GM08714 (cell line): ENCODE measurements at regions not wholly inside any gene's neighbourhood (a gene's known extent, or its start where the extent isn't known, plus 50 kb on each side); places are given as distances from the start of the nearest gene placed in this dataset.
"Not testable (repeated sequence)": the region's sequence is repeated elsewhere in the genome, so short reads cannot be mapped to it uniquely, and the experiment has no call there.

Experiments used
- H3K4me3 ChIP-seq: fragments of 200-500 bp; sonication (Bioruptor generic); 2 replicates; pipeline ENCODE4 v1.5.1; 2014; ENCODE audit warnings: mild to moderate bottlenecking, low read length, inconsistent platforms
- ZNF274 ChIP-seq: IDR thresholded peaks from 2 replicates; pipeline ENCODE4 v1.6.1; 2012; ENCODE audit warnings: mild to moderate bottlenecking, low read depth, low read length

- no peak for TF ChIP-seq ZNF274
- no peak overlapping the region for H3K4me3 ChIP-seq
These were observed 142.7 kb downstream of the ADCYAP1 start for GRCh38 chr18:1047406-1047805.

GRCh38 chr18:1048032-1048431 lies 143.4 kb downstream of the ADCYAP1 start:
- no peak for TF ChIP-seq ZNF274
- no peak overlapping the region for H3K4me3 ChIP-seq

- TF ChIP-seq ZNF274, result no peak
- no peak overlapping the region for H3K4me3 ChIP-seq
These were observed 144.5 kb downstream of the ADCYAP1 start for GRCh38 chr18:1049173-1049572.

DNA sequence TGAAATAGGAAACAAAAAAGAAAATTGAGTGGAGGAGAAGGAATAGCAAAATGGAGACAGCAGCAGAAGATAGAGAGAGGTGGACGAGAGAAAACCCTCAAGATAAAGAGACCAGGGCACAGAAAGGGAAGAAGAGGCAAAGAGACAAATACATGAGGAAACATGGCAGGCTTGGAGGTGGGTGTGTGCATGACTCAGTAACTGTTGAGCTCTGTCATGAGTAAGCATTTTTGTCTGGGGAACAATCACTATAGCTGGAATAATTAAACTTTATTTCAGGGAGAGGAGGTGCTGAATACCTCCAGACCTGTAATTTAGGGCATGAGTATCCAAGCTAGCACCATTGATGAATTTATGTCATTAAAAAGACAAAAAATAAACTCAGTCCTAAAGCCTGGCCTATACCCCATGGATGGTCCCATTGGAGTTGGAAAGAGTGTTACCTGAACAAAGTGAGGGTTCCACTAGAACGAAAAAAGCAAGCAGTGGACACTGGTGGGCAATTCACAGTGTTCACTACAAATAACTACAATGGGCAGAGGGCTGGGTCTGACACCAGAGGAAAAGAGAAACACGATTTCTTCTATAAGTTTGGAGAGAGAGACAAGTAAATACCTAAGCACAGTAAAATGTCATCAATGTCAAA lies 145.5 kb downstream of the ADCYAP1 start:
- H3K4me3 ChIP-seq, result no peak overlapping the region
- no peak for TF ChIP-seq ZNF274

DNA sequence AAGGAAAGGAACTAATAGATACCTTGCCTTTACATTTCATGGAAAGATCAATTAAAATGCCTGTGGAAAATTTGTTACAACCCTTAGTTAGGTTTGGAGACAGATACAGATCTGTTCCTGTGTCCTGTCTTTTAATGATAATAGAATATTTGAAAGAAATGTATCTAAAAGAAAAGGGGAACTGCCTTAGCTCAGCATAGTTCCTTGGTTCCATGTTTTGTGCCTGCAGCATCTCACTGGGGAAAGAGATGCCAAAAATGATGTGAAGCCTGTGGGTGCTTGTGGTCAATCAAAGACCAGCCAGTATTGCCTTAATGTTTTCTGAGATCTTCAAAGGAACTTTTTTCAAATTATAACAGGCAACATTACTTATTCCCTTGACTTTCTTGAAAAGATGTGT lies 147.6 kb downstream of the ADCYAP1 start:
- no peak overlapping the region for H3K4me3 ChIP-seq
- no peak for TF ChIP-seq ZNF274

DNA sequence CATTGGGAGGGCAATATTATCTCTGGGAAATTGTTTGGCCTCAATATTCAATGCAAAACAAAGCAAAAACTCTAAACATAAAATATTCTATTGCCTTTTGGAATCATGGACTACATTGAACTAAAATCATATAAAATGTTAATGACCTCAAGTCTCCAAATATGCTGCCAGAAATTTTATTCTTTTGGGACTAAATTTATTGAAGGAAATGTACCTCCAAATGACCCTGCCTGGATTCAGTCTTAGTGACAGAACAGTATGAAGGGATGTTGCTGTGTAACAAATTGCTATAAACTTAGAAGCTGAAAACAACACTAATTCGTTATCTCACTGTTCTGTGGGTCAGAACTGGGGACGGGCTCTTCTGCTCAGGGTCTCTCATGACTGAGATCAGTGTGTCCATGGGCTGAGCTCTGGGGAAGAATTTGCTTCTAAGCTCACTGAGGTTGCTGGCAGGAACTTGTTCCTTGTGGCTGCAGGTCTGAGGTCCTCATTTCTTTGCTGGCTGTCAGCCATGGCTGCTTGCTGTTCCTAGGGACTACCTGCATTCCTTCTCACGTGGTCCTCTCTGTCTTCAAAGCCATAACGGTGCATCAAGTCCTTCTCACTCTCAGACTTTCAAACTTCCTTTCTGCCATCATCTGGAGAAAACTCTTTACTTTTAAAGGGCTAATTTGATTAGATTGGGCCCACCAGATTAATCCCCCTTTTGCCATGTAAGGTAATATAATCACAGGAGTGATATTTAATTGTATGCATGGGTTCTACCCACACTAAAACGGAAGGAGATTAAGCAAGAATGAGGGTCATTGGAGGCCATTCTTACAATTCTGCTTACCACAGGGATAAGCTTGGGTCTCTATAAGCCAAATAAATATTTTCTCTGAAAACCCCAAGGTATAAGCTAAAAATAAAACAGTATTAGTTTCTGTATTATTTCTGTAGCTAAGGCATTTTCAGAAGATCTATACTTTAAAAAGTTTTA lies 149.0 kb downstream of the ADCYAP1 start:
- no peak overlapping the region for H3K4me3 ChIP-seq
- no peak for TF ChIP-seq ZNF274

DNA sequence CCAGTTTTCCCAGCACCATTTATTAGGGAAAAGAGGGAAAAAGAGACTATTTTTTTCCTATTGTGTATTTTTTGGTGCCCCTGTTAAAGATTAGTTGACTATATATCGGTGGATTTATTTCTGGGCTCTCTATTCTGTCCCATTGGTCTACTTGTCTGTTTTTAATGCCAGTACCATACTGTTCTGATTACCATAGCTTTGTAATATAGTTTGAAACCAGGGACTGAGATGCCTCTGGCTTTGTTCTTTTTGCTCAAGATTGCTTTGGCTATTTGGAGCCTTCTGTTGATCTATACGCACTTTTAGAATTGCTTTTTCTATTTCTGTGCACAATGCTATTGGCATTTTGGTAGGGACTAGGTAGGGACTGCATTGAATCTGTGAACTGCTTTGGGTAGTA lies 151.7 kb downstream of the ADCYAP1 start:
- TF ChIP-seq ZNF274, result no peak
- no peak overlapping the region for H3K4me3 ChIP-seq

- H3K4me3 ChIP-seq, result no peak overlapping the region
- no peak for TF ChIP-seq ZNF274
These were observed 152.7 kb downstream of the ADCYAP1 start for GRCh38 chr18:1057367-1057766.

DNA sequence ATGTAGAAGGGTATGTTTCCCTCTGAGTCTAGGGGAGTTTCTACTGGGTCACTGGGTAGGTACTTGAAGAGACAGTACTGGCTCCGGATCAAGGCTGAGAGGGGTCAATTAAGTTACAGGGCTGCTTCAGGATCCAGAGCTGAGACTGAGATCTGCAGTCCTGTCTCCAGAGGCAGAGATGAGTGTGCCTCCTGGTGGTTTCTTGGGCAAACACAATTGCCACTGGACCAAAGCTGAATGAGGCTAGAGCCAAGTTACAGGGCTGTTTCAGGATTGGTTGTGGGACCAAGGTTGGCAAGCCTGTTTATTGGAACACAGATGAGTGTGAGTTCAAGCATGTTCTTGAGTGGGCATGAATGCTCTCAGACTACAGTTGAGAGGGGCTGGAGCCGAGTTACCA lies 157.9 kb downstream of the ADCYAP1 start:
- no peak overlapping the region for H3K4me3 ChIP-seq
- no peak for TF ChIP-seq ZNF274

GRCh38 chr18:1075322-1075721 lies 170.7 kb downstream of the ADCYAP1 start:
- H3K4me3 ChIP-seq, result no peak overlapping the region
- no peak for TF ChIP-seq ZNF274

DNA sequence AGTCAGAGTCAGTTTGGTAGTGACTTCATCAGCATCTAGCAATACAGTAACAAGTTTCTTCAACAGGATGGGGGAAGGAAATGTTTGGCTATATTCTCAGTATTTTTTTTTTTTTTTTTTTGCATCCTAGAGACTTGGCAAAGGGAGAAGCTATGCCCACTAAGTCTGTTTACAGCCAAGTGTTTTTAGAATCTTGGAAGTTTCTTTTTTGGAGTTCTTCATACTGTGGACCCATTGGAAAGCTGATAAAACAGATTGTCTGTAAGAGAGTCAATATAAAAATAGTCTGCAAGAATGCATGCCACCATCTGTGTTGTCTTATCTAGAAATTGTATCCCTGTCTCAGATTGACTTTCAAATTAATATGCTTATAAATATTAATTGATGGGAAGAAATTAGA lies 171.2 kb downstream of the ADCYAP1 start:
- H3K4me3 ChIP-seq, result no peak overlapping the region
- no peak for TF ChIP-seq ZNF274

DNA sequence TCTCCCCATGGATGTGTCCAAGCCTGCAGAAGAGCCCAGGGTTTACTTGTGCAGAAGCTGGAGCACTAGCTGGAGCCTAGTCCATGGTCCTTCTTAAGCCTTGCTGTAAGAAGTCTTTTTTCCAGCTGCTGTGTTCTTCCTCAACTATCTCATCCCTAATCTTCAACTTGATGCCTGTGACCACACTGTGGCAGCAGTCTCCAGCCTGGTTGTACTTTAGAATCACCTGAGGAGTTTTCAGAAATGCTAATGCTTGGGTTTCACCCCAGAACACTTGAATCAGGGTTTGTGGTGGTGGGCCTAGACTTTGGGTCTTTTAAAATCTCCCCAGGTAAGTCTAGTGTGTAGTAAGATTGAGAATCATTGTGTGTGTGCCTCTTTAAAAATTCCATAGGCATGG lies 173.6 kb downstream of the ADCYAP1 start:
- H3K4me3 ChIP-seq, result no peak overlapping the region
- no peak for TF ChIP-seq ZNF274

DNA sequence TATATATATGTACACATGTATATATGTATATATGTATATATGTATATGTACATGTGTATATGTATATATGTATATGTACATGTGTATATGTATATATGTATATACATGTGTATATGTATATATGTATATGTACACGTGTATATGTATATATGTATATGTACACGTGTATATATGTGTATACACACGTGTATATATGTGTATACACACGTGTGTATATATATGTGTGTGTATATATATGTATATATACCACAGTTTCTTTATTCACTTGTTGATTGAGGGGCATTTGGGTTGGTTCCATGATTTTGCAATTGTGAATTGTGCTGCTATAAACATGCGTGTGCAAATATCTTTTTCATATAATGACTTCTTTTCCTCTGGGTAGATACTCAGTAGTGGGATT lies 179.0 kb downstream of the ADCYAP1 start:
- H3K4me3 ChIP-seq, result not testable (repeated sequence)

GRCh38 chr18:1090758-1091157 lies 186.1 kb downstream of the ADCYAP1 start:
- H3K4me3 ChIP-seq, result no peak overlapping the region
- no peak for TF ChIP-seq ZNF274

- no peak for TF ChIP-seq ZNF274
- no peak overlapping the region for H3K4me3 ChIP-seq
These were observed 187.6 kb downstream of the ADCYAP1 start for GRCh38 chr18:1092228-1092627.
